Keratinocyte (primary cell): ENCODE measurements at regions not wholly inside any gene's neighbourhood (a gene's known extent, or its start where the extent isn't known, plus 50 kb on each side); places are given as distances from the start of the nearest gene placed in this dataset.

Experiments
- DNase-seq: peaks from one replicate; pipeline ENCODE4 v3.0.0-alpha.2; 2011; ENCODE audit warnings: low read depth, missing footprints, low spot score
- FAIRE-seq: peaks from 2 replicates; lab custom pipeline; 2011; peaks lifted over from hg19 to GRCh38; lab: Jason Lieb, UNC
- H2AFZ ChIP-seq: 2 replicates; pipeline ENCODE4 v1.6.0; 2012; ENCODE audit warnings: low read length, control low read depth, inconsistent platforms; ENCODE audit not compliant: control insufficient read depth
- H3K27ac ChIP-seq: 2 replicates; pipeline ENCODE4 v1.5.1; 2011; ENCODE audit warnings: low read length; ENCODE audit not compliant: control insufficient read depth, insufficient read depth
- H3K27me3 ChIP-seq: 3 replicates; pipeline ENCODE4 v1.6.0; 2011; ENCODE audit warnings: low read length; ENCODE audit not compliant: control insufficient read depth, insufficient read depth; ENCODE audit errors: extremely low read depth
- H3K36me3 ChIP-seq, 2 experiments: 2 replicates in 1 of 2; 3 replicates in 1 of 2; pipeline ENCODE4 v1.5.1; 2011; ENCODE audit warnings: low read length in 2 of 2, mild to moderate bottlenecking in 1 of 2; ENCODE audit not compliant: control insufficient read depth in 2 of 2, insufficient read depth in 2 of 2; ENCODE audit errors: extremely low read depth in 1 of 2
- H3K4me1 ChIP-seq: 3 replicates; pipeline ENCODE4 v1.5.1; 2011; ENCODE audit warnings: low read length; ENCODE audit not compliant: control insufficient read depth, insufficient read depth; ENCODE audit errors: extremely low read depth
- H3K4me2 ChIP-seq: 3 replicates; pipeline ENCODE4 v1.6.0; 2011; ENCODE audit warnings: low read depth, low read length; ENCODE audit not compliant: control insufficient read depth, insufficient read depth; ENCODE audit errors: extremely low read depth
- H3K4me3 ChIP-seq, 3 experiments: fragments of 200-600 bp in 1 of 3; sonication (generic) in 1 of 3; 2 replicates in 2 of 3; 3 replicates in 1 of 3; pipeline ENCODE4 v1.5.1; 2011 to 2016; ENCODE audit warnings: low read length in 3 of 3, mild to moderate bottlenecking in 3 of 3, control low read depth in 2 of 3, inconsistent platforms in 1 of 3, low read depth in 1 of 3, mixed read lengths in 1 of 3, mixed run types in 1 of 3, moderate library complexity in 1 of 3; ENCODE audit not compliant: control insufficient read depth in 2 of 3, insufficient read depth in 2 of 3; ENCODE audit errors: extremely low read depth in 1 of 3
- H3K79me2 ChIP-seq: 2 replicates; pipeline ENCODE4 v1.6.0; 2012; ENCODE audit warnings: low read length; ENCODE audit not compliant: control insufficient read depth, insufficient read depth
- H3K9ac ChIP-seq: 3 replicates; pipeline ENCODE4 v1.6.0; 2011; ENCODE audit warnings: low read length; ENCODE audit not compliant: control insufficient read depth, insufficient read depth; ENCODE audit errors: extremely low read depth
- H3K9me1 ChIP-seq: 3 replicates; pipeline ENCODE4 v1.6.0; 2011; ENCODE audit warnings: low read length; ENCODE audit not compliant: control insufficient read depth, insufficient read depth; ENCODE audit errors: extremely low read depth
- H3K9me3 ChIP-seq: 2 replicates; pipeline ENCODE4 v1.5.1; 2012; ENCODE audit warnings: low read depth, low read length; ENCODE audit not compliant: control insufficient read depth
- H4K20me1 ChIP-seq: 3 replicates; pipeline ENCODE4 v1.6.0; 2011; ENCODE audit warnings: low read length; ENCODE audit not compliant: control insufficient read depth, insufficient read depth; ENCODE audit errors: extremely low read depth
- CTCF ChIP-seq, 3 experiments: IDR thresholded peaks in 1 of 3; conservative IDR thresholded peaks in 1 of 3; optimal IDR thresholded peaks in 1 of 3; 2 replicates in 2 of 3; 3 replicates in 1 of 3; pipeline versions ENCODE3 to v1.5.1; 2011; ENCODE audit warnings: low read length in 3 of 3, mild to moderate bottlenecking in 3 of 3, moderate library complexity in 2 of 3, control low read depth in 1 of 3, inconsistent platforms in 1 of 3; ENCODE audit not compliant: insufficient read depth in 2 of 3; ENCODE audit errors: extremely low read depth in 1 of 3
- EZH2 ChIP-seq: IDR thresholded peaks from one replicate; pipeline ENCODE4 v1.6.1; 2012; ENCODE audit warnings: inconsistent platforms, mild to moderate bottlenecking, low read length, moderate library complexity
- dilution Hi-C: fragments of 300-500 bp; cut with MboI; formaldehyde crosslinking; loops from one replicate; pipeline ENCODE4 v1.7.0; 2020; ENCODE audit warnings: low sequenced_read_pairs; ENCODE audit not compliant: extremely low pct_ligation_motif_present

- no peak overlapping the region for H3K27ac ChIP-seq
- dilution Hi-C loops, result no loop called here
- no peak for TF ChIP-seq CTCF (optimal IDR thresholded peaks at IDR 0.05 in 1 of 3, IDR thresholded peaks at IDR 0.05 in 1 of 3, conservative IDR thresholded peaks at IDR 0.05 in 1 of 3; ENCODE audit: extremely low read depth in 1 of 3, insufficient read depth in 2 of 3, low read length in 3 of 3)
- TF ChIP-seq EZH2, result no peak
Measured at GRCh38 chr10:78831461-78831860, 237.3 kb upstream of the ZMIZ1 start.

DNA sequence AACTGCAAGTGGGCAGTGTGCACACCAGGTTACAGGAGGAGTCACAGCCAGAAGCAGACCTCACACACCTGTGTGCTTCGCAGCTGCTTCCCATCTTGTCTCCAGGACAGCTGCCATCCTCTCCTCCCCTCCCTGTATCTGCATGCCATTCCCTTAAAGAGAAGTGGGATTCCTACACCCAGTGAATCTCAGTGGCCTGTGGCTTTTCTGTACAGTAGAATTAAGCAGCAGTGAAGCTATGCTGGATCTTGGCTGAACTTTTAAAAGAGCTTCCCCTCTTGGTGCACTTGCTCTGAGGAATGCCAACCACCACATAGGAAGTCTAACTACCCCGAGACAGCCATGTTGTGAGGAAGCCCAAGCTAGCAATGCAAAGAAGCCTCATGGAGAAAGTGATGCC lies 236.5 kb upstream of the ZMIZ1 start:
- dilution Hi-C loops, result no loop called here
- Histone ChIP-seq H2AFZ (no peak overlapping the region), H3K36me3 (no peaks in the 10 kb centered on the region), H3K9me3 (no peaks in the 10 kb centered on the region), H3K9ac (no peak overlapping the region), H3K4me3 (no peak overlapping the region), H3K79me2 (no peaks in the 10 kb centered on the region), H3K27ac (no peak overlapping the region), H3K4me1 (no peaks in the 10 kb centered on the region), H3K4me2 (no peak overlapping the region), H3K27me3 (peaks cover 3% of the 10 kb centered on the region), H3K9me1 (no peaks in the 10 kb centered on the region), H4K20me1 (no peaks in the 10 kb centered on the region)
- DNase-seq, result no peak
- TF ChIP-seq CTCF (optimal IDR thresholded peaks at IDR 0.05 in 1 of 3, IDR thresholded peaks at IDR 0.05 in 1 of 3, conservative IDR thresholded peaks at IDR 0.05 in 1 of 3; ENCODE audit: extremely low read depth in 1 of 3, insufficient read depth in 2 of 3, low read length in 3 of 3) (no peak), EZH2 (no peak)
- no peak for FAIRE-seq

More at GRCh38 chr10:78831461-78831860, 237.3 kb upstream of the ZMIZ1 start:
- no peaks in the 10 kb centered on the region for H3K36me3 ChIP-seq
- no peak overlapping the region for H2AFZ ChIP-seq
- no peak overlapping the region for H3K4me2 ChIP-seq
- H3K9ac ChIP-seq, result no peak overlapping the region
- no peaks in the 10 kb centered on the region for H4K20me1 ChIP-seq
- H3K4me1 ChIP-seq, result no peaks in the 10 kb centered on the region
- no peaks in the 10 kb centered on the region for H3K79me2 ChIP-seq
- DNase-seq (no peak), FAIRE-seq (no peak)
- H3K9me1 ChIP-seq, result no peaks in the 10 kb centered on the region
- no peaks in the 10 kb centered on the region for H3K9me3 ChIP-seq
- no peak overlapping the region for H3K4me3 ChIP-seq
- H3K27me3 ChIP-seq, result peaks cover 3% of the 10 kb centered on the region
